Left forelimb (tissue), 1 donor: ENCODE measurements at regions not wholly inside any gene's neighbourhood (a gene's known extent, or its start where the extent isn't known, plus 50 kb on each side); places are given as distances from the start of the nearest gene placed in this dataset.

Source experiments
- DNase-seq: peaks from one replicate; pipeline ENCODE4 v3.0.0-alpha.2; 2018; ENCODE audit warnings: low spot score

GRCh38 chr14:100638211-100638855 lies 51.1 kb upstream of the BEGAIN start:
- no peak for DNase-seq

GRCh38 chr14:100639280-100639679 lies 52.1 kb upstream of the BEGAIN start:
- DNase-seq = no peak

GRCh38 chr14:100640471-100641273 lies 53.5 kb upstream of the BEGAIN start:
- DNase-seq = no peak

- no peak for DNase-seq
These were observed 54.1 kb upstream of the BEGAIN start for GRCh38 chr14:100641274-100641860.

GRCh38 chr14:100643426-100643825 lies 56.2 kb upstream of the BEGAIN start:
- no peak for DNase-seq

GRCh38 chr14:100644383-100644782 lies 57.2 kb upstream of the BEGAIN start:
- DNase-seq = no peak

- no peak for DNase-seq
These were observed 57.6 kb upstream of the BEGAIN start for GRCh38 chr14:100644784-100645183.

GRCh38 chr14:100645196-100645981 lies 58.2 kb upstream of the BEGAIN start:
- peak; percentile 85 for DNase-seq

- no peak for DNase-seq
These were observed 58.7 kb upstream of the BEGAIN start for GRCh38 chr14:100645982-100646314.

- no peak for DNase-seq
These were observed 61.4 kb upstream of the BEGAIN start for GRCh38 chr14:100648474-100649172.

GRCh38 chr14:100649173-100649519 lies 61.9 kb upstream of the BEGAIN start:
- no peak for DNase-seq

- no peak for DNase-seq
These were observed 64.8 kb upstream of the BEGAIN start for GRCh38 chr14:100651999-100652508.

GRCh38 chr14:100652744-100653143 lies 65.5 kb upstream of the BEGAIN start:
- DNase-seq = no peak

- no peak for DNase-seq
These were observed 66.2 kb upstream of the BEGAIN start for GRCh38 chr14:100653409-100653808.

- no peak for DNase-seq
These were observed 67.0 kb upstream of the BEGAIN start for GRCh38 chr14:100654025-100654813.

GRCh38 chr14:100654814-100655740 lies 67.9 kb upstream of the BEGAIN start:
- no peak for DNase-seq

- DNase-seq = no peak
These were observed 68.5 kb upstream of the BEGAIN start for GRCh38 chr14:100655741-100656085.

- no peak for DNase-seq
These were observed 69.7 kb upstream of the DLK1 start for GRCh38 chr14:100656996-100657395.

- no peak for DNase-seq
These were observed 68.9 kb upstream of the DLK1 start for GRCh38 chr14:100657780-100658179.
